Cerebellar nuclear complex (tissue), 1 donor: ENCODE measurements at regions not wholly inside any gene's neighbourhood (a gene's known extent, or its start where the extent isn't known, plus 50 kb on each side); places are given as distances from the start of the nearest gene placed in this dataset.
A peak's percentile ranks its signal among the peaks of the same experiment; 100 is the strongest.
"Not testable (repeated sequence)": the region's sequence is repeated elsewhere in the genome, so short reads cannot be mapped to it uniquely, and the experiment has no call there.

Source experiments
- DNase-seq, 2 experiments: peaks; one replicate each; lab custom pipeline; 2025; lab: John Stamatoyannopoulos, UW

DNA sequence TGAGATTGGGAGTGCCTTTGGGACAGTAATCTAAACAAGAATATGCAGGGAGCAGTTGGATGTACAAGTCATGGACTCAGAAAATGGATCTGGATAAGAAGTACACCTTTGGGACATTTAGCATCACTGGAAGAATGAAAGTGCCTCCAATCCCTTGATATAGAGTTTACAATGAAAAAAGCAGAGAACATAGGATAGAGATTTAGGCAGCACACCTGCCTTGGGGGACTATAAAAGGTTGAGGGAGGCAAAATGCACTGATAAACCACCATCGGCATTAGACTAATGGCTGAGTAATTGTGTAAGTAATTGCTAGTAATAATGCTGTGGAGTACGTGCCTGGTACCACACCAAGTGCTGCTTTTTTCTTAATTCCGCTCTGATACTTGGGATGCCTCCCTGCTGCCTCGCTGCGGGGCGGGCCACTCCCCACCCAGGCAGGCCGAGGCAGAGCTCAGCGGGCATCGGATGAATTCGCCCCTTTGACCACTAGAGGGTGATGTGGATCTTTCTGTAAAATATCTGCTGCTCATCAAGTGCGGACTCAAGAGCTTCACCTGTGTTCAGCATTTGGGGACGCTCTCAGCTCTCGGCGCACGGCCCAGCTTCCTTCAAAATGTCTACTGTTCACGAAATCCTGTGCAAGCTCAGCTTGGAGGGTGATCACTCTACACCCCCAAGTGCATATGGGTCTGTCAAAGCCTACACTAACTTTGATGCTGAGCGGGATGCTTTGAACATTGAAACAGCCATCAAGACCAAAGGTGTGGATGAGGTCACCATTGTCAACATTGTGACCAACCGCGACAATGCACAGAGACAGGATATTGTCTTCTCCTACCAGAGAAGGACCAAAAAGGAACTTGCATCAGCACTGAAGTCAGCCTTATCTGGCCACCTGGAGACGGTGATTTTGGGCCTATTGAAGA lies 99.9 kb downstream of the ANKRD18B start:
- DNase-seq, result peak in 1 of 2 experiments; percentile 66

DNA sequence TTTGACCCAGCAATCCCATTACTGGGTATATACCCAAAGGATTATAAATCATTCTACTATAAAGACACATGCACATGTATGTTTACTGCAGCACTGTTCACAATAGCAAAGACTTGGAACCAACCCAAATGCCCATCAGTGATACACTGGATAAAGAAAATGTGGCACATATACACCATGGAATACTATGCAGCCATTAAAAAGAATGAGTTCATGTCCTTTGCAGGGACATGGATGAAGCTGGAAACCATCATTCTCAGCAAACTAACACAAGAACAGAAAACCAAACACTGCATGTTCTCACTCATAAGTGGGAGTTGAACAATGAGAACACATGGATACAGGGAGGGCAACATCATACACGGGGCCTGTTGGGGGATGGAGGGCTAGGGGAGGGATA lies 104.3 kb downstream of the ANKRD18B start:
- not testable (repeated sequence) for DNase-seq

DNA sequence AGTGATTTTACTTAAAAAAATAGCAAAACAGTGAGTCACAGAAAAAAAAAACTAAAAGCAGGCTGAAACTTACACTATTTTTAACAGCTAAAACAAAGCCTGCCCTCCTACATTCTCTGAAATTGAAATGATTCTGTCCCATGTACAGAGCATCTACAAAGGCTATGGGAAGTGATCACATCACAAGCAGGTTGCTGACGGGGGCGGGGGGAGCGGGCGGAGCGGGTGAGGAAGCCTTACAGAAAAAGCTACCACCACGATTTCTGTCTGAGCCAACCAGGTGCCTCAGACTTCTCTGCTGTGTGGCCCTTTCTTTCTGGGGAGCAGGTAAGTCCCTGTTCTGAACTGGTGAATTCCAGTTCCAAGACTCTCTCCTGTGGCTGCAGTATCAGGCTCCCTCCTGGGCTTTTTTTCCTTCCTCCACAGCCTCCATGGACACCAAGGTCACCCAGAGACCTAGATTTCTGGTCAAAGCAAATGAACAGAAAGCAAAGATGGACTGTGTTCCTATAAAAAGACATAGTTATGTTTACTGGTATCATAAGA lies 104.9 kb downstream of the ANKRD18B start:
- DNase-seq, result no peak

DNA sequence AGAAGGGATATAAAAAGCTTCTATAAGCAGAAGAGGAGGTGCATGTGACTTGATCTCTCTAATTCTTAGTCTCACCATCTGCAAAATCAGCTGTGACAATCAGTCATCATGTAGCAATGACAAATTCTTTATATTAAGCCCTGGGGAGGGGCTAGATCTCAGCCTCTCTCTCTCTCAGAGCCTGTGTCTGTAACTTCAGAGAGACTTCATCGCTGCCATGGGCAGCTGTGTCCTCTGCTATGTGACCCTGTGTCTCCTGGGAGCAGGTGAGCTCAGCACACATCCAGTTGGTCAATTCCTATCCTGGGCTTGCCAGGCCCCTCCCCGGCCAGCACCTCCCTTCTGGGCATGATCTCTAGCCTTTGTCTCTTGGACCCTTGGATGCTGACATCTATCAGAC lies 109.6 kb downstream of the ANKRD18B start:
- no peak for DNase-seq

DNA sequence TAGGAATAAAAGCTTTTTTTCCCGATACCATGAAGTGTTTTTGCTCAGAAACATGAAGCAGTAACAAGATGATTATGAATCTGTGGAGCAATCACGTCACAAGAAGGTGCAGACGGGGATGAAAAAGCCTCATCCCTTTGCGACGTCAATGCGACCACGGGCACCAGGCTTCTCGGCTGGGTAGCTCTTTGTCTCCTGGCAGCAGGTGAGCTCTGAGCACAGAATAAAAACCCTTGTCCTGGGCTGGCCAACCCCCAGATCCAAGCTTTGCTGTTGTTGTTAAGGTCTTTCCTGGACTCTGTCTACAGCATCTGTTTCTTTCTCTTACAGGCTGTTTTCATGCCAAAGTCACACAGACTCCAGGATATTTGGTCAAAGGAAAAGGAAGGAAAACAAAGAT lies 113.8 kb downstream of the ANKRD18B start:
- DNase-seq, result no peak

DNA sequence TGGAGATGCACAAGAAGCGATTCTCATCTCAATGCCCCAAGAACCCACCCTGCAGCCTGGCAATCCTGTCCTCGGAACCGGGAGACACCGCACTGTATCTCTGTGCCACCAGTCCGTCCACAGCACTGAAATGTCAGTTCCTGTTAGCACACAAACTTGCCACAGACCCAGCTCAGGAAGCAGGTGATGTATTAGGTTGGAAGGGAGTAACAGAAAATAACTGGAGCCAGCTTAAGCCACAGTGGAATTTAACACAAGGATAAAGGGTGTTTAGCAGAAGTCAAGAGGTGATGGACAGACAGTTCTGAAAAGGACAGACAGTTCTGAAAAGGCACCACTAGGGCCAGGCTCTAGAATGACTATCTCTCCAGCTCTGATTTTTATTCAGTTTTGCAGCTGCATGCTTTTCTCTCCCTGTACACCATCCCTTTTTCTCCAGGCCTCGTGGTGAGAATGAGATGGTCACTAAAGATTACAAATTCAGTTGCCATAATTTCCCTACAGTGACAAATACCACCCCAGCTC lies 114.4 kb downstream of the ANKRD18B start:
- DNase-seq, result no peak

DNA sequence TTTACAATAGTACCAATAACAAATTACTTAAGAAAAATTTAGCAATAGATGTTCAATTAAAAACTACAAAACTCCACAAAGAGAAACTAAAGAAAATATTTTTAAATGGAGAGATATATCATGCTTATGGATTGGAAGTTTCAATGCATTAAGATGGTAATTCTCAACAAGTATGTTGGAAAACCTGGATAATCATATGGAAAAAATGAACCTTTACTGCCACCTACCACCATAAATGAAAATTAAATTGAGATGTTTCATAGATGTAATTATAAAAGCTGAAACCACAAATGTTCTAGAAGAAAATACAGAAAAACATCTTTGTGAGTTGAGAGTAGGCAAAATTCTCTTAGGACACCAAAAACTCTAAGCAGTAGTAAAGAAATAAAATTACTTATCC lies 121.7 kb downstream of the ANKRD18B start:
- no peak for DNase-seq

DNA sequence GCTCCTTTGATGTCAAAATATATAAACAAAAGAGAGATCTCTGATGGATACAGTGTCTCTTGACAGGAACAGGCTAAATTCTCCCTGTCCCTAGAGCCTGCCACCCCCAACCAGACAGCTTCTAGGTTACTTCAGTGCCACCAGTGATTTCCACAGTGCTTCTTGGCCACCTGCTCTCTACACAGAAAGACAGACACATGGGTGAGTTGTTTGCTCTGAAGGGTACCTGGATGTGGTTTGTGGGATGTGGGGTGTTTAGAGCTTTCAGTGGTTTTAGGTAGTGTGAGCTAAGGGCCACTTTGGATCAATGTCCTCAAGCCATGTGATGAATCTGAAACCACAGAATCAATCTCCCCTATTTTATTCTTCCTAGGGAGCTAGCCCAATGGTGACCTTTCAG lies 125.4 kb downstream of the ANKRD18B start:
- DNase-seq, result no peak

DNA sequence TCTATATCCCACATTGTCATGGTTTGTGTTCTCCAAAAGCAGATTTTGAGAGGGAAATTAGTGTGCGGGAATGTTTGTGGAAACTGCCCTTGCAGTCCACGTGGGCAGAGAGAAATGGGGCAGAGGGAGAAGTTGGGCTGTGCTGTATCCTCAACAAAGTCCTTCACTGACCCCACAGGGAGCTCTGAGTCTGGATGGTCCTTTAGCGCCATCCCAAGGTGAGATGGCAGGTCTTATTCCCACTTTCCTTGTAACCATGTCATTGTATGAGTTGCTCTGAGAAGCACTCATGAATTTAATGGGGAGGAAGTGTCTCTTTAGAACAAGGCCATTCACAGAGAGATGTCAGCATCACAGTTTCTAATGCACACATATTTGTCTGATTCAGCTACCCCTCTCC lies 127.1 kb downstream of the ANKRD18B start:
- no peak for DNase-seq

DNA sequence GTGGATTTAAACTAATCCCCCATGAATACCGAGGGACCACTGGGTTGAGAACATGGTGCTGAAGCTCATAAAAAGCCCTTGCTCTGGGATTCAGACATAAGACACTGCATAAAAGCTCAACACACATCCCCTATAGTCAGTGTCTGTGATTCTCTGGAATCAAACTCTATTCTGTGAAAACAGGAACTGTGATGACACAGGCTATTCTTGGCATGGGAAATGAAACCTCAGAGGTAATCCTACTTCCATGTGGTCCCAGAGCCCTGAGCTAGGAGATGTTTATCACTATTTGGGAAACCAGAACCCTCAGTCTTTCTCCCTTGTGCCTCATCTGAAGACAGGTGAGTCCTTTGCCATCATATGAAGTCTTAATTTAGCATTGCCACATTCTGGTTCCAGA lies 135.4 kb upstream of the PRSS3 start:
- no peak for DNase-seq

DNA sequence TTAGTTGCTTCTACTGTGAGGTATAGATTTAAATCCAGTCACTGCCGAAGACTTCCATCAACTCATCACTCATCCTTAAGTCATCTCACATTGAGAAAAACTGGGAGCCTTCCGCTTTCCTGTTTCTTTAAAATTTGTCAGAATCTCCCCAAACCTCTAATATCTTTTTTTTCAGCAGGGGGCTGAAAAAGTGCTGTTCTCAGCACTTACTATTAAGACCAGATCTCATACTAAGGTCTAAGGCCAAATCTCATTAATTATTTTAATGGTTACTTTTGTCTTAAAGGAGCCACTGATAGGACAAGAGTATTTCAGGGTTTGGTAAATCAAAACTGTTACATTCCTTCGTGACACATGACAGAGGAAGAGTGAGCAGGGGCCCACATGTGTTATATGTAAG lies 134.6 kb upstream of the PRSS3 start:
- DNase-seq, result no peak

DNA sequence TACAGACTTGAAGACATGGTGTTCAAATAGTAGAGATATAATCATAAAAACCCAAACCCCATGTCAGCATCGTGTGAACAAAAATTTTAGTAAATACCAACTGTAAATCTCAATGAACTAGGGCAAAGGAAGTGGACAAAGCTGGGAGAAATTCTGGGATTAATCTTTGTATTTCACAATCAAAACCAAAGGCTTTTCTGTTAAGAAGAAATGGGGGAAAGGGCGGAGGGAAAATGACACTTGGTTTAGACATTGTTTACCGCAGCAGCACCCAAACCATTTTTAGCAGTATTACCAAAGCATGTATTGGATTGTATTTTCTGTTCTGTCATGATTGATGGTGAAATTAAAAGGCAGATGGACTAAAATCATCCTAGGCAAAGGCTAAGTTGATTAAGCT lies 134.2 kb upstream of the PRSS3 start:
- no peak for DNase-seq

DNA sequence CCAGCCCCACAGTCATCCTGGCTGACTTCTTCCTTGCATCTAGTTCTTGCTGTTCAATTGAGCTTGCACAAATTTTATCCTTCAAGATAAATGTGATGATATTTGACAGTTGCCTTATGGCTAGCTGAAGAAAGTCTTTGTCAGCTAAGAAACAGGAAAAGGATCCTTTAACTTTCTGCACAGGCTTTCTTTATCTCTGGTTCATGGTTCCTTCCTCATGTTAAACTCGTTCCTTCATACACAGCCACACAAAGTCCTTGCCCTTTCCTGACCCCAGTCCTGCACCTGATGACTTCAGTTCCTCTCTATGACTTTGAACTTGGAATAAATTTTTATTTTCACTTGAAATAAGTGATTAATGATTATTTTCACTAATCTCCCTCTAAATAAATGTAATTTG lies 132.5 kb upstream of the PRSS3 start:
- no peak for DNase-seq

DNA sequence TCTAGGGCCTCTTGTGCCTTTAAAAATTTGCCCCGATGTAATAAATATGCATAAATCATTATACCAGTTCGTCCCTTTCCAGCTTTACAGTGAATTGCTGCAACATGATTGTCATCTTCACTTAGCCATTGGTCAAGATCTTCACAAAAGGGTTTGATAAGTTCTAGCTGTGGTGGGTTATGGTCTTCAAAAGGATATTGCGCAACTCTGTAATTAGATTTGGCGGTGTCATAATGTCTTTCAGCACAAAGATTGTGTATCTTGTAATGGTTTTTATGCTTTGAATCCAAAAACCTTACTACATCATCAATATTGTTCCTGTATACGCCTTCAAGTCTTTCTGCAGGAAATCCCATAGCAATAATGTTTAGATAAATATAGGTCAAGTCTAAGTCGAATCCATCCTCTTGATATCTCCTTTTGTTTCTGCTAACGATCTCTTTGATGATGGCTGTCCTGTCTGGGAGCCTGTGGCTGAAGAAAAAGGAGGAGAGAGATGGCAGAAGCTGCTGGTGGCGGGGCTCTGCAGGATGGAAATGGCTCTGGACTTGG lies 119.1 kb upstream of the PRSS3 start:
- DNase-seq, result not testable (repeated sequence)

DNA sequence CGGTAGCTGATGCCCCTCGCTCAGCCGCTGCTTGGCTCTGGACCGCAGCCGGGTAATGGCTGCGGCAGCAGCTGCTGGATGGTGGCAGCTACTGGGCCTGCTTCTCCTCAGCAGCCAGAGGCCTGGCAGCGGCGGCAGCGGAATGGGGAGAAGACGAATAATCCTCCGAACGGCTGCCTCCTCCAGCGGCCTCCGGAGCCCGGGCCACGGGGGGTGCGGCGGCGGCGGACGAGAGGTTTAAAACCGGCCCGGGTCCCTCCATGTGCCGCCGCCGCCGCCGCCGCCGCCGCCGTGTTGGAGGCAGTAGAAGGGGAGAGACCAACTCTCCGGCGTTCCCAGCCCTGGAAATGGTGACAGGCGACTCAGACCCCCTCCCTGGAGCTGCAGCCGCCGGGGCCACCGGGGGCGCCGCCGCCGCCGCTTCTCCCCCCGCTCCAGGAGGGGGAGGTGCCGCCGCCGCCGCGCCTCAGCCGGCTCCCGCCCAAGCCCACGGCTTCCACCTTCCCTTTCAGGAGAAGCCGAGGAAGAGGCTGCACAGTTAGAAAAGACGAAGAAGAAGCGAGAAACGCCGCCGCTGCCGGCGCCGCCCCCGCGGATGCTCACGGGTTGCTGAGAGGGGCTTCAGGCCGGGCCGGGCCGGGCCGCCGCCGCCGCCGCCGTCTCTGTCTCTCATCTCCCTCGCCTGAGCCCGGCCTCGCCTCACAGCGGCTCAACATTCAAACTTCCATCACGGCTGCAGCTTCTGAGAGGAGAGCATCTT lies 118.4 kb upstream of the PRSS3 start:
- DNase-seq, result peak in 1 of 2 experiments; percentile 48

DNA sequence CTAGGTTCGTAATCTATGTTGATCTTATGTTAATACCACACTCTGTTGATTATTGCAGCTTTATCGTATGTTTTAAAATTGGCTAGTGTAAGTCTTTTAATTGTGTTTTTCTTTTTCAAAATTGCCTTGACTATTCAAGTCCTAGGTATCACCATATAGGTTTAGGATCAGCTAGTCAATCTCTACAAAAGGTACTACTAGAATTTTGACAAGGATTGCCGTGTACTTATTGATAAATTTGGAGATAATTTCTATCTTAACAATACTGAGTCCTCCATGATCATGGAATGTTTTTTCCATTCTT lies 117.9 kb upstream of the PRSS3 start:
- DNase-seq, result no peak

DNA sequence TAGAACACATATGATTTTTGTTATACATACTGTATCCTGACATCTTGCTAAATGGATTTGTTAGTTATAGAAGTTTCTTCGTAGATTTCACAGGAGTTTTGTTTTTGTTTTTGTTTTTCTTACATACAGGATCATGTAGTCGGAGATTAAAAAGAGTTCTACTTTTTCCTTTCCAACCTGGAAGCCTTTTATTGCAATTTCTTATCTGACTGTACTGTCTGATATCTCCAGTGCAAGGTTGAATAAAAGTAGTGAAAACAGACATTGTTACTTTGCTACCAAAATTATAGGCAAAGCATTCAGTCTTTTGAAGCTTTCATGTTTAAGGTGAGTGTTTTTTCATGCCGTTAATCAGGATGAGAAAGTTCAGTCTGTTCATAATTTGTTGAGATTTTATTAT lies 117.4 kb upstream of the PRSS3 start:
- DNase-seq, result no peak

DNA sequence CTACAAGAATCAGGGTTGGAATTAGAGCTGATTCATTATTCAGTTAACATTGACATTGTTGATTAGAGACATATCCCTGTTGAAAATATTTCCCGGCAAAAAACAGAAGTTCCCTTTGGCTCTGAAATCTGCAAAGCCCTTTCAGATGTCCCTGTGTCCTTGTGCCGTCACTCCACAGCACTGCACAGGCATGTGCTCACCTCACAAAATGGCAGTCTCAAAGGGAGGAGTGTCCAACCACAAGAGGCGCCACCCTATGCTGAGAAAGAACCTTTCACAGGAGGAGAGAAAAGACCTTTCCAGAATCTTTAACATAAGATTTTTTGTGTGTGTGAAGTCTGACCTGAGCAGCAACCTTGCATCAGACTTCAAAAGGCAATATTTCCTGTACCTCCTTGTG lies 112.8 kb upstream of the PRSS3 start:
- no peak for DNase-seq

DNA sequence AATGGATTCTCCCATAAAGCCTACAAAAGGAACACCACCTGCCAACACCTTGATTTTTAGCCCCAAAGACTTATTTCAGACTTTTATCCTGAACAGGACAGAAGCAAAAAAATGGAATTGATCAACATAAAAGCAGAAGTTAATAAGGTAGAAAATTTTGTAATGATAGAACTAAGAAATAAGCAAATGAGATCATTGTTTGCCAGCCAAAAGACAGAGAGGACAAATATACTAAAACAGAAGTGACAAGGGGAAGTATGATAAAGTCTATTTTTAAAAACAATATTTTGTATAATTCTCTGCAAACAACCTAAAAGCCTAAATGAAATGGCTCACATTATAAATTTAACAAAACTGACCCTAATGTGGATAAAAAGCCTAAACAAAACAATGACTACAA lies 110.5 kb upstream of the PRSS3 start:
- DNase-seq, result no peak

DNA sequence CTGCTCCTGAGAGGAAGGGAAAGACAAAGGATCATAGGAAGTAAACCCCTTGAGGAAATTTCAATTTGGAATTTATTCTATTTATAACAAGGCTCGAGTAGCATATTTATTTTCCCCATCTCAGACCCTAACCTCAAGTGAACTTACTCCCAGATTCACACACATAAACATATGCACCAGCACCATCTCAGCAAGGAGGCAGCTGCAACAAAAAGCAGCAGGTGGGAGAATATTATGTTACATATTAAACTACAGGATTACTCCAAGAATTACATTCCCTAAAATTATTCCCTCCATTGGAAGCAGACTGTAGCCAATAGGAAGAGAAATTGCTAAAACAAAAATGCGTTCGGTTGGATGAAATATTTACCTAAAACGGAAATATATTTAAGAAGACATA lies 108.4 kb upstream of the PRSS3 start:
- DNase-seq, result no peak

DNA sequence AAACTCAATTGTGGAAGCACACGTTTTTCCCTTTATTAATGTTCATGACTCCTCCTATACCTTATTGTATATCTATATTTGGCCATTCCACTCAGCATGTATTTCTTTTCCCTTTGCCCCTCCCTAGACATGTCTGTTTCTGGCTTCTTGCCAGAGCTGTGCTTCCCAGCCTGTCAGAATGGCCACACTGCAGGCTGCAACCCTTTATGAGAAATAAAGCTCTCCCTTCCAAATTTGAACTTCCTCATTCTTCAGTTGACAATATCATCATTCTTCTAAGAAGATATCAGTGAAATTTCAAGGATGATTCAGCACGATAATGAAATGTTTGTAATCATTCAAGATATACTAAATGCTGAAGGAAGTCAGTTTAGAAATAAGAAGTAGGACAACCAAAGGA lies 107.6 kb upstream of the PRSS3 start:
- no peak for DNase-seq

DNA sequence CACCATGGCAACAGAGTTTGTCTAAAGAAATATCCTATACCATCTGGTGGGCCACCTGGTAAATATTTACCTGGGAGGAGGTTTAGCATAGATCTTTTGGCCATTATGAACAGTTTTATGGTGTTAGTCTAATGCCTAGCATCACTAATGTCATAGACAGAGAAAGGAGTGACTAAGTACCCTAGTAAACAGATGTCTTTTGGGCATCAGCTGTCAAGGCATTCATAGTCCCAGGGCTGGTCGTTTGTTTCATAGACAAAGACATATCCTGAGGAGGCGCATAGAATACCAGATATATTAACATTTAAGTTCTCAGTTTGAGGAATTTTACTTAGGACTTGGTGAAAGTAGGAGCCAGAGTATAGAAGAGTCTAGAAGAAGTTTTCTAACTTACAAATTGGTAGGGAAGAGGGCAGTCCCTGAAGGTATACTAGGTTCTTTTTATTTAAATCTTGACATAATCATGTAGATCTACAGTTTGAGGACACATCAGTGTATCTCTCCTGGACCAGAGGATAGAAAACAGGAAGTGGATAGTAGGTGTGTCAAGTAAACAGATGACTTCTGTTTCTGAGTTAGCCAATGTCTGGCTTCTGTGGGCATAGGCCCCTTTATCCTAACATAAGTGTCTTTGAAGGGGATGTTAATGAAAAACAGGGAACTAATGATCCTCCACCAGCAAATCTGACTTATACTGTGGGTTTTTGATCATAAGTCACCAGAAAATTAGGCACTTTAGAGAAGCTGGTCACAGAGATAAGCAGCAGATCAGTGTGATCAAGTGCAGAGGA lies 105.0 kb upstream of the PRSS3 start:
- DNase-seq, result no peak
